Neuronal stem cell (in vitro differentiated cells): ENCODE measurements at regions not wholly inside any gene's neighbourhood (a gene's known extent, or its start where the extent isn't known, plus 50 kb on each side); places are given as distances from the start of the nearest gene placed in this dataset.
"Not testable (repeated sequence)": the region's sequence is repeated elsewhere in the genome, so short reads cannot be mapped to it uniquely, and the experiment has no call there.

Experiments
- DNase-seq: peaks from one replicate; pipeline ENCODE4 v3.0.0-alpha.2; 2013; ENCODE audit warnings: low spot score
- H2AFZ ChIP-seq: one replicate; pipeline ENCODE4 v1.6.1; 2013; ENCODE audit warnings: mild to moderate bottlenecking, low read length, inconsistent platforms
- H2AK5ac ChIP-seq: 2 replicates; pipeline ENCODE4 v1.6.1; 2013; ENCODE audit warnings: low read depth, mild to moderate bottlenecking, inconsistent platforms, low read length, moderate library complexity, mixed read lengths
- H2BK120ac ChIP-seq: 2 replicates; pipeline ENCODE4 v1.6.1; 2013; ENCODE audit warnings: low read depth, mild to moderate bottlenecking, inconsistent platforms, low read length, moderate library complexity, mixed read lengths
- H2BK12ac ChIP-seq: one replicate; pipeline ENCODE4 v1.6.1; 2013; ENCODE audit warnings: low read length, inconsistent platforms
- H2BK15ac ChIP-seq: 2 replicates; pipeline ENCODE4 v1.6.1; 2013; ENCODE audit warnings: mild to moderate bottlenecking, low read length, inconsistent platforms, mixed read lengths
- H2BK5ac ChIP-seq: one replicate; pipeline ENCODE4 v1.6.1; 2013; ENCODE audit warnings: inconsistent platforms, mild to moderate bottlenecking, low read length, moderate library complexity
- H3K14ac ChIP-seq: one replicate; pipeline ENCODE4 v1.6.1; 2013; ENCODE audit warnings: low read length, inconsistent platforms
- H3K18ac ChIP-seq: 2 replicates; pipeline ENCODE4 v1.6.1; 2013; ENCODE audit warnings: low read length, inconsistent platforms
- H3K23ac ChIP-seq: 2 replicates; pipeline ENCODE4 v1.6.1; 2013; ENCODE audit warnings: low read depth, mild to moderate bottlenecking, mixed read lengths, low read length, inconsistent platforms; ENCODE audit not compliant: poor library complexity
- H3K27ac ChIP-seq: replicated peaks from 3 replicates; pipeline ENCODE4 v1.5.1; 2013; ENCODE audit warnings: low read length, inconsistent platforms
- H3K27me3 ChIP-seq, 3 experiments: 2 replicates each; pipeline ENCODE4 v1.6.1; 2013; ENCODE audit warnings: low read length in 3 of 3, mild to moderate bottlenecking in 2 of 3, inconsistent platforms in 1 of 3, low read depth in 1 of 3, mixed read lengths in 1 of 3, moderate library complexity in 1 of 3; ENCODE audit not compliant: control insufficient read depth in 3 of 3, insufficient read depth in 3 of 3
- H3K36me3 ChIP-seq, 2 donors: replicated peaks in 1 of 2; 2 replicates each; pipeline ENCODE4 v1.6.1; 2013; ENCODE audit warnings: low read length in 2 of 2; ENCODE audit not compliant: control insufficient read depth in 2 of 2, insufficient read depth in 2 of 2
- H3K4ac ChIP-seq: 2 replicates; pipeline ENCODE4 v1.6.1; 2013; ENCODE audit warnings: inconsistent platforms, mild to moderate bottlenecking, low read length, moderate library complexity
- H3K4me1 ChIP-seq, 2 donors: 1 replicate in 1 of 2; 2 replicates in 1 of 2; pipeline ENCODE4 v1.6.1; 2013; ENCODE audit warnings: low read length in 2 of 2, low read depth in 1 of 2; ENCODE audit not compliant: control insufficient read depth in 2 of 2, insufficient read depth in 1 of 2
- H3K4me2 ChIP-seq: one replicate; pipeline ENCODE4 v1.6.1; 2013; ENCODE audit warnings: mild to moderate bottlenecking, low read length, inconsistent platforms; ENCODE audit not compliant: insufficient read depth, poor library complexity, severe bottlenecking
- H3K4me3 ChIP-seq, 2 donors: 2 replicates each; pipeline ENCODE4 v1.5.1; 2013; ENCODE audit warnings: low read length in 2 of 2, mild to moderate bottlenecking in 2 of 2, inconsistent platforms in 1 of 2, moderate library complexity in 1 of 2
- H3K79me1 ChIP-seq: one replicate; pipeline ENCODE4 v1.6.1; 2013; ENCODE audit warnings: low read depth, mild to moderate bottlenecking, inconsistent platforms, low read length, moderate library complexity
- H3K9ac ChIP-seq: one replicate; pipeline ENCODE4 v1.6.1; 2013; ENCODE audit warnings: mild to moderate bottlenecking, low read depth, low read length, inconsistent platforms; ENCODE audit not compliant: poor library complexity
- H3K9me3 ChIP-seq, 2 donors: replicated peaks in 1 of 2; 2 replicates each; pipeline versions ENCODE3 to v1.6.1; 2013; ENCODE audit warnings: low read length in 2 of 2, mild to moderate bottlenecking in 2 of 2, inconsistent platforms in 1 of 2, low read depth in 1 of 2, mixed read lengths in 1 of 2, moderate library complexity in 1 of 2; ENCODE audit not compliant: control insufficient read depth in 2 of 2, insufficient read depth in 1 of 2
- H4K8ac ChIP-seq: one replicate; pipeline ENCODE4 v1.6.1; 2013; ENCODE audit warnings: low read depth, mild to moderate bottlenecking, inconsistent platforms, low read length, moderate library complexity
- H4K91ac ChIP-seq: one replicate; pipeline ENCODE4 v1.6.1; 2013; ENCODE audit warnings: low read length, low read depth, mild to moderate bottlenecking, inconsistent platforms; ENCODE audit not compliant: poor library complexity
- WGBS, 2 donors: extraction: QIAGEN DNeasy Blood & Tissue Kit; methylation state at CpG; one replicate each; pipeline ENCODE4 v1.1.7; 2013; ENCODE audit warnings: missing lambda C conversion rate in 2 of 2, mixed read lengths in 1 of 2; ENCODE audit not compliant: insufficient read length in 2 of 2, insufficient replicate concordance in 1 of 2; ENCODE audit errors: extremely low coverage in 2 of 2; 5-methylcytosine and 5-hydroxymethylcytosine counted together

DNA sequence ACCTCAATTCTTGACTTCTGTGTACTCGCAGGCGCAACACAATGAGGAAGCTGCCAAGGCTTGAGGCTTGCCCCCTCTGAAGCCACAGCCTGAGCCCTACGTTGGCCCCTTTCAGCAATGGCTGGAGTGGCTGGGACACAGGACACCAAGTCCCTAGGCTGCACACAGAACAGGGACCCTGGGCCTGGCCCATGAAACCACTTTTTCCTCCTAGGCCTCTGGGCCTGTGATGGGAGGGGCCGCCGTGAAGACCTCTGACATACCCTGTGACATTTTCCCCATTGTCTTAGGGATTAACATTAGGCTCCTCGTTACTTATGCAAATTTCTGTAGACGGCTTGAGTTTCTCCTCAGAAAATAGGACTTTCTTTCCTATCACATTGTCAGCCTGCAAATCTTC lies 507.2 kb upstream of the ZNF608 start:
- H3K9ac ChIP-seq, H3K23ac ChIP-seq, H3K4ac ChIP-seq, H2BK15ac ChIP-seq, H2BK12ac ChIP-seq, DNase-seq, H3K14ac ChIP-seq, H3K79me1 ChIP-seq, H3K27me3 ChIP-seq, H2AFZ ChIP-seq, H3K4me3 ChIP-seq, H2BK120ac ChIP-seq, H3K36me3 ChIP-seq, H3K27ac ChIP-seq, H3K4me1 ChIP-seq, H4K91ac ChIP-seq, H2BK5ac ChIP-seq, H3K4me2 ChIP-seq, H4K8ac ChIP-seq, H3K18ac ChIP-seq: not testable (repeated sequence)
- peak overlapping the region; percentile 8 for H2AK5ac ChIP-seq
- H3K9me3 ChIP-seq, result peaks cover 4 to 27% of the 10 kb centered on the region in 2 donors
- WGBS, 2 donors, result no CpG with 5 or more reads among the region's 7 CpGs

DNA sequence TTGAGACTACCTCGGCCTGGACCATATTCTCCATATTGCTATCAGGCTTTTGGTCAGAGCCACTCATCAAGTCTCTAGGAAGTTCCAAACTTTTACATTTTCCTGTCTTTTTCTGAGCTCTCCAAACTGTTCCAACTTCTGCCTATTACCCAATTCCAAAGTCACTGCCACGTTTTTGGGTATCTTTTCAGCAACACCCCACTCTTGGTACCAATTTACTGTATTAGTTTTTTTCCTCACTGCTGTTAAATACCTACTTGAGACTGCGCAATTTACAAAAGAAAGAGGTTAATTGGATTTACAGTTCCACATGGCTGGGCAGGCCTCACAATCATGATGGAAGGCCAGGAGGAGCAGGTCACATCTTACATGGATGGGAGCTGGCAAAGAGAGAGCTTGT lies 507.8 kb upstream of the ZNF608 start:
- Histone ChIP-seq H2BK15ac (no peak overlapping the region), H3K9ac (no peak overlapping the region), H2BK5ac (no peak overlapping the region), H2BK120ac (no peak overlapping the region), H3K4me1 (peaks cover 2 to 7% of the 10 kb centered on the region in 2 donors), H3K4me2 (no peak overlapping the region), H2AFZ (no peak overlapping the region), H3K14ac (no peak overlapping the region), H3K27me3 (no peaks in the 10 kb centered on the region), H3K4ac (no peak overlapping the region), H3K9me3 (peaks cover 4 to 27% of the 10 kb centered on the region in 2 donors), H2AK5ac (no peak overlapping the region), H3K79me1 (no peaks in the 10 kb centered on the region), H3K4me3 (no peak overlapping the region), H2BK12ac (no peak overlapping the region), H3K27ac (no peak overlapping the region), H3K18ac (no peak overlapping the region), H4K8ac (no peak overlapping the region), H3K23ac (no peak overlapping the region), H4K91ac (no peak overlapping the region), H3K36me3 (no peaks in the 10 kb centered on the region)
- DNase-seq, result no peak
- no CpG with 5 or more reads among the region's 3 CpGs for WGBS, 2 donors

DNA sequence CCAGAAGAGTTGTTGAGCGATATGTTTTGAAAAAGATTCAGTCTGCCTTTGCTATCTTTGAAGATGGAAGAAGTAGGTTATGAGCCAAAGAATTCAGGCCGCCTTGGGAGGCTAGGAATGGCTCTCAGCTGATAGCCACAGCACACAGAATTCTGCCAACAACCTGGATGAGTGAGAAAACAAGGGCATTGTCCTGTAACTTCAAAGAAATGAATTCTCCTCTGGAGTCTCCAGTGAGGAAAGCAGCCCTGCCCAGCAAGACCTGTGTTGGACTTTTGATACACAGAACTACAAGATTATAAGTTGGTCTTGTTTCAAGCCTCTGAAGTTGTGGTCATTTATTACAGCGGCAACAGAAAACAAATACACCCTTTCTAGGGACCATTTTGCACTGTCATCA lies 509.9 kb upstream of the ZNF608 start:
- Histone ChIP-seq H3K27ac (no peak overlapping the region), H3K9me3 (peaks cover 4 to 27% of the 10 kb centered on the region in 2 donors), H3K23ac (no peak overlapping the region), H3K4me1 (peaks cover 2 to 7% of the 10 kb centered on the region in 2 donors), H2BK5ac (no peak overlapping the region), H2AK5ac (no peak overlapping the region), H4K8ac (no peak overlapping the region), H4K91ac (no peak overlapping the region), H3K4ac (no peak overlapping the region), H2BK120ac (no peak overlapping the region), H3K14ac (no peak overlapping the region), H3K4me3 (no peak overlapping the region), H3K36me3 (no peaks in the 10 kb centered on the region), H3K27me3 (no peaks in the 10 kb centered on the region), H3K9ac (no peak overlapping the region), H2AFZ (peak overlapping the region; percentile 17), H2BK15ac (no peak overlapping the region), H2BK12ac (no peak overlapping the region), H3K4me2 (no peak overlapping the region), H3K18ac (no peak overlapping the region), H3K79me1 (no peaks in the 10 kb centered on the region)
- no CpG with 5 or more reads among the region's 3 CpGs for WGBS, 2 donors
- DNase-seq, result no peak

DNA sequence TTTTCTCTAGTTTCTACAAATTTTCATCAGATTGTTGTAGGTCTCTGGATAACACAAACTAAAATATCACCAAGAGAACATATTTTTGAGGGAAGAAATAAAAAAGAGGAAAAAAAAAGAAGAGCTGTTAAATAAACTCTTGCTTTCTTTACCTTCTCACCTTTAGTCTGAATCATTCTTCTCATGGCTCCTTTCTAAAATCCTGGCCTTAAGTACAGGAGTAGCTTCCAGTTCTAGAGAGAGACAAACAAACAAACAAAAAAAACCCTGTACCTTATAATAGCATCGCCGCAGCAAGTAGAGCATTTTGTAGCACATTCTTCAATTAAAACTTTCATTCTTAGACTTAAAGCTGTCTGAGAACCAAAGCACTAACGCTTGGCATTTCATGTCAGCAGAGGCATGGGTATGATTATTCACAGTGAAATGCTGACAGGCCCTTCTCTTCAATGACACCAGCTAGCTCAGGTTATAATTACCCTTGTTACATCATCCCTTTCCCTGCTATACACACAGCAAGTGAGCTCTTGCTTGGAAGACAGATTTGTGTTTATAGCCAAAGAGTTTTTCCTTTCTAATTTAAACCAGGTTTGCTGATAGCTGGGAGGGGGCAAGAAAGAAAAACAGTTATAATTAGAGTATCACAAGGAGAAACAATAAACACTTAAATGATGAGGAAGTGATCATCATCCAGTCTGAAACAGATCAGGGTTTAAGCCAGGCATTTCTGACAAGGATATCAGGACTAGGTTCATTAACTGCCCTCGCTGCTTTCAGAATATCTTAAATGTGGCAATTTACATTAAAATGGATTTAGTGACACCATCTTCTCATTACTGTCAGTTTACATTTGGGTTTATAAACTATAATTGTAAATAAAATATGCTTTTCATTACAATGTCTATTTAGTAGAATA lies 510.9 kb upstream of the ZNF608 start:
- Histone ChIP-seq H3K23ac (no peak overlapping the region), H2BK120ac (no peak overlapping the region), H2AFZ (peak overlapping the region; percentile 55), H2BK12ac (no peak overlapping the region), H3K27me3 (no peaks in the 10 kb centered on the region), H3K4ac (no peak overlapping the region), H3K18ac (no peak overlapping the region), H4K8ac (no peak overlapping the region), H3K9ac (no peak overlapping the region), H3K4me1 (peaks cover 2 to 7% of the 10 kb centered on the region in 2 donors), H2BK5ac (no peak overlapping the region), H4K91ac (no peak overlapping the region), H3K9me3 (peaks cover 4 to 20% of the 10 kb centered on the region in 2 donors), H3K36me3 (no peaks in the 10 kb centered on the region), H2AK5ac (no peak overlapping the region), H2BK15ac (no peak overlapping the region), H3K4me2 (no peak overlapping the region), H3K79me1 (no peaks in the 10 kb centered on the region), H3K27ac (no peak overlapping the region), H3K4me3 (no peak overlapping the region), H3K14ac (no peak overlapping the region)
- no CpG with 5 or more reads among the region's 4 CpGs for WGBS, 2 donors
- DNase-seq, result peak; percentile 5
